Activated B cell treated with CpG ODN at 0.5 μM for 24 hours (primary cell): ENCODE measurements at regions not wholly inside any gene's neighbourhood (a gene's known extent, or its start where the extent isn't known, plus 50 kb on each side); places are given as distances from the start of the nearest gene placed in this dataset.

Experiments
- ATAC-seq: fragments of 200-7000 bp; cut with Tn5 transposase; one replicate; pipeline ENCODE4 v1.10.0; 2021; ENCODE audit warnings: low read depth, mild to moderate bottlenecking, moderate library complexity
- CTCF ChIA-PET: fragments of 350-600 bp; sonication (Branson Sonifier 250); formaldehyde crosslinking; loops from one replicate; lab custom pipeline; 2021; ENCODE audit warnings: antibody characterized with exemption; lab: Charles Lee
- POLR2A ChIA-PET: fragments of 350-600 bp; sonication (Branson Sonifier 250); formaldehyde crosslinking; loops from one replicate; lab custom pipeline; 2021; ENCODE audit warnings: antibody characterized with exemption; lab: Charles Lee
- DNase-seq: peaks from one replicate; pipeline ENCODE4 v3.0.0; 2022
- H3K27ac Mint-ChIP-seq: one replicate; pipeline ENCODE4 v1.8.0; 2020; ENCODE audit warnings: mixed read lengths
- H3K27me3 Mint-ChIP-seq: one replicate; pipeline ENCODE4 v1.8.0; 2021; ENCODE audit warnings: mixed read lengths
- H3K36me3 Mint-ChIP-seq: one replicate; pipeline ENCODE4 v1.8.0; 2021; ENCODE audit warnings: low read depth, mixed read lengths
- H3K4me1 Mint-ChIP-seq: one replicate; pipeline ENCODE4 v1.8.0; 2021; ENCODE audit warnings: mixed read lengths
- H3K4me3 Mint-ChIP-seq: one replicate; pipeline ENCODE4 v1.8.0; 2020; ENCODE audit warnings: mild to moderate bottlenecking, mixed read lengths
- H3K9me3 Mint-ChIP-seq: one replicate; pipeline ENCODE4 v1.8.0; 2020; ENCODE audit warnings: mixed read lengths
- intact Hi-C: fragments of 100-400 bp; cut with micrococcal nuclease; formaldehyde crosslinking; loops from one replicate; pipeline ENCODE4 v1.15.1; 2024
- TF ChIP-seq, protein P1 (sequence below): fragments of 200-600 bp; IDR thresholded peaks from one replicate; pipeline ENCODE4 v1.8.0; 2022; ENCODE audit warnings: antibody characterized with exemption, mild to moderate bottlenecking

DNA sequence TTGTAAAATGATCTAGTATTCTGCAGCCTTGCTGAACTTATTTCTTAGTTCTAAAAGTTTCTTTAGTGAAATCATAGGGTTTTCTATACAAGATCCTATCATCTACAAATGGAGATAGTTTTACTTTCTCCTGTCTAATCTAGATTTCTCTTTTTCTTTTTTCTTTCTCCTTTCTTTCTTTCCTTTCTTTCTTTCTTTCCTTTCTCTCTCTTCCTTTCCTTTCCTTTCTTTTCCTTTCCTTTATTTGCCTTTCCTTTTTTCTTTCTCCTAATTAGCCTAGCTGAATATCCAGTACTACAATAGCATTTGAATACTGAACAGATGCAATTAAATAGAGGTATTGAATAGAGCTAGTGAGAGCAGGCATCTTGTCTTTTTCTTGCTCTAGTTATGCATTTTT, 186.6 kb upstream of the SPAG17 start:
- H3K27me3 Mint-ChIP-seq = no peaks in the 10 kb centered on the region
- H3K27ac Mint-ChIP-seq = no peak overlapping the region
- DNase-seq (no peak), ATAC-seq (no peak)
- POLR2A ChIA-PET = no interaction called here
- TF ChIP-seq, protein P1, sequence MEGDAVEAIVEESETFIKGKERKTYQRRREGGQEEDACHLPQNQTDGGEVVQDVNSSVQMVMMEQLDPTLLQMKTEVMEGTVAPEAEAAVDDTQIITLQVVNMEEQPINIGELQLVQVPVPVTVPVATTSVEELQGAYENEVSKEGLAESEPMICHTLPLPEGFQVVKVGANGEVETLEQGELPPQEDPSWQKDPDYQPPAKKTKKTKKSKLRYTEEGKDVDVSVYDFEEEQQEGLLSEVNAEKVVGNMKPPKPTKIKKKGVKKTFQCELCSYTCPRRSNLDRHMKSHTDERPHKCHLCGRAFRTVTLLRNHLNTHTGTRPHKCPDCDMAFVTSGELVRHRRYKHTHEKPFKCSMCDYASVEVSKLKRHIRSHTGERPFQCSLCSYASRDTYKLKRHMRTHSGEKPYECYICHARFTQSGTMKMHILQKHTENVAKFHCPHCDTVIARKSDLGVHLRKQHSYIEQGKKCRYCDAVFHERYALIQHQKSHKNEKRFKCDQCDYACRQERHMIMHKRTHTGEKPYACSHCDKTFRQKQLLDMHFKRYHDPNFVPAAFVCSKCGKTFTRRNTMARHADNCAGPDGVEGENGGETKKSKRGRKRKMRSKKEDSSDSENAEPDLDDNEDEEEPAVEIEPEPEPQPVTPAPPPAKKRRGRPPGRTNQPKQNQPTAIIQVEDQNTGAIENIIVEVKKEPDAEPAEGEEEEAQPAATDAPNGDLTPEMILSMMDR = no peak
- H3K36me3 Mint-ChIP-seq = no peaks in the 10 kb centered on the region
- CTCF ChIA-PET = no interaction called here
- no peaks in the 10 kb centered on the region for H3K4me1 Mint-ChIP-seq
- peaks cover 24% of the 10 kb centered on the region for H3K9me3 Mint-ChIP-seq
- intact Hi-C loops = no loop called here
- no peak overlapping the region for H3K4me3 Mint-ChIP-seq

DNA sequence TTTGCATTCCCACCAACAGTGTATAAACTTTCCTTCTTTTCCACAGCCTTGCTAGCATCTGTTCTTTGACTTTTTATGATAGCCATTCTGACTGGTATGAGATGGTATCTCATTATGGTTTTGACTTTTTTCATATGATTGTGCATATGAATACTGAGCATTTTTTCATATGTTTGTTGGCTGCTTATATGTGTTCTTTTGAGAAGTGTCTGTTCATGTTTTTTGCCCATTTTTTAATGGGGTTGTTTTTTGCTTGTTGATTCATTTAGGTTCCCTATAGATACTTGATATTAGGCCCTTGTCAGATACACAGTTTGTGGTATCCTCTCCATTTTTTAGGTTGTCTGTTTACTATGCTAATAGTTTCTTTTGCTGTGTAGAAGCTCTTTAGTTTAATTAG, 185.8 kb upstream of the SPAG17 start:
- Mint-ChIP-seq H3K27me3 (no peaks in the 10 kb centered on the region), H3K36me3 (no peaks in the 10 kb centered on the region), H3K9me3 (peaks cover 24% of the 10 kb centered on the region), H3K4me1 (no peaks in the 10 kb centered on the region), H3K27ac (no peak overlapping the region), H3K4me3 (no peak overlapping the region)
- TF ChIP-seq, protein P1 = no peak
- DNase-seq (no peak), ATAC-seq (no peak)
- ChIA-PET CTCF (no interaction called here), POLR2A (no interaction called here)
- intact Hi-C loops = no loop called here

DNA sequence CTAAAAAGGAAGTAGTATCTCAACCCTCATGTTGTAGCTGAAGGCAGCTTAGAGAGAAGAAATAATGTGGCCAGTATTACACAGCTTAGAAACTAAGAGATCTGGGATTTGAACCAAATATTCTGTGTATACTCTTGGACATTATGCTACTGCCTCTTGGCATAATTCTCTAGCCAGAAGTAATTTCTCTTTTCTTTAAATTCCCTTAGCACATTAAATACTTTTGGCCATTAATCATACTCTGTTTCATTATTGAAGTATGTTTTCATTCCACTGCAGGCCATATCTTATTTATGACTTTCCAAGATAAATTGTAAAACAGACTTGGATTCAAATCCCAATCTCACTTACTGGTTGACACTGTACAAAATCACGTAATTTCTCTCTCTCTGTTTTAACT, 181.3 kb upstream of the SPAG17 start:
- ChIA-PET CTCF (no interaction called here), POLR2A (no interaction called here)
- TF ChIP-seq, protein P1 = no peak
- Mint-ChIP-seq H3K27ac (no peak overlapping the region), H3K4me1 (no peaks in the 10 kb centered on the region), H3K27me3 (no peaks in the 10 kb centered on the region), H3K36me3 (no peaks in the 10 kb centered on the region), H3K4me3 (no peak overlapping the region), H3K9me3 (peaks cover 22% of the 10 kb centered on the region)
- intact Hi-C loops = no loop called here
- no peak for ATAC-seq
- no peak for DNase-seq

DNA sequence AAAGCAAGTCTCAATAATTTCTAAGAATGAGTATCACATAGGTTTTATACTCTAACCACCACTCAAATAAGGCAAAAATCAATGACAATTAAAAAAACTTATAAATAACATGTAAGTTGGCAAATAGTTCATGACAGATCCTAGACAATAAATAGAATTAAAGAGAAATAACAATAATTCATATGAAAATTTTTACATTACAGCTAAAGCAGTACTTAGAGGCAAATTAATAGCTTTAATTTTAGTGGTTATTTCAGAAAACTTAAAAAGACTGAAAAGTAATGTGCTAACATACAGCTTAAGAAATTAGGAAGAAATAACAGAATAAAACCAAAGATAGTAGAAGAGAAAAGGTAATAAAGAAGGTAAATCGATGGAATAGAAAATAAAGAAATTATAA, 179.9 kb upstream of the SPAG17 start:
- DNase-seq (no peak), ATAC-seq (no peak)
- Mint-ChIP-seq H3K9me3 (peaks cover 18% of the 10 kb centered on the region), H3K27me3 (no peaks in the 10 kb centered on the region), H3K4me1 (no peaks in the 10 kb centered on the region), H3K36me3 (no peaks in the 10 kb centered on the region), H3K27ac (no peak overlapping the region), H3K4me3 (no peak overlapping the region)
- intact Hi-C loops = no loop called here
- CTCF ChIA-PET = no interaction called here
- POLR2A ChIA-PET = no interaction called here
- TF ChIP-seq, protein P1 = no peak

DNA sequence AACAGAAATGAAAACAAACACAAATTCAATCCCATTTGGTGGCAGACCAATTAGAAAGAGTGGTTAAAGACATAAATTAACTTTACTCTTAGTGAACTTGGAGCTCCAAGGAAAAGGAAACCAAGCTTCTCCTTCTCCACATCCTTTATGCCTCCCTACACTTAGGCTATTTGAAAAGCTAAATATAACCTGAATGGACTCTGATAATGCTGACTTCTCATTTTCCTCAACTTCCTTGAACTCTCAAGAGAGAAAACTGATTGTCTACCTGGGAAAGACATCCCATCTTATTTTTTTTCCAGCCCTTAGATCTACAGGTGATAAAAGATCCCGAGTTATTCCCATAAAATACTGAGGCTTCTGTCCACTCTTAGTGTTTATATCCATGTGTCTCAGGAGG, 178.4 kb upstream of the SPAG17 start:
- ATAC-seq (no peak), DNase-seq (no peak)
- ChIA-PET POLR2A (no interaction called here), CTCF (no interaction called here)
- intact Hi-C loops = no loop called here
- no peak overlapping the region for H3K27ac Mint-ChIP-seq
- H3K4me3 Mint-ChIP-seq = no peak overlapping the region
- H3K9me3 Mint-ChIP-seq = peaks cover 14% of the 10 kb centered on the region
- TF ChIP-seq, protein P1 = no peak
- H3K36me3 Mint-ChIP-seq = no peaks in the 10 kb centered on the region
- H3K27me3 Mint-ChIP-seq = no peaks in the 10 kb centered on the region
- no peaks in the 10 kb centered on the region for H3K4me1 Mint-ChIP-seq
